Tibial artery (tissue), 4 donors: ENCODE measurements at regions not wholly inside any gene's neighbourhood (a gene's known extent, or its start where the extent isn't known, plus 50 kb on each side); places are given as distances from the start of the nearest gene placed in this dataset.

Source experiments
- DNase-seq, 2 donors: peaks; one replicate each; pipeline ENCODE4 v3.0.0-alpha.2; 2019
- H3K27ac ChIP-seq, 2 donors: fragments of 200-600 bp; sonication (generic) in 1 of 2; 1 replicate in 1 of 2; 2 replicates in 1 of 2; pipeline ENCODE4 v1.5.1; 2018 to 2019; ENCODE audit warnings: mild to moderate bottlenecking in 1 of 2
- H3K27me3 ChIP-seq, 2 donors: fragments of 200-600 bp; sonication (generic) in 1 of 2; one replicate each; pipeline versions ENCODE4 v1.5.1 to v1.6.0; 2016 to 2019
- H3K36me3 ChIP-seq, 3 donors: fragments of 200-600 bp; sonication (generic) in 2 of 3; one replicate each; pipeline ENCODE4 v1.5.1; 2016 to 2019; ENCODE audit warnings: mild to moderate bottlenecking in 2 of 3
- H3K4me1 ChIP-seq, 4 donors: fragments of 200-600 bp; sonication (generic) in 2 of 4; 1 replicate in 3 of 4; 2 replicates in 1 of 4; pipeline ENCODE4 v1.5.1; 2016 to 2019
- H3K4me3 ChIP-seq, 2 donors: fragments of 200-600 bp; sonication (generic) in 1 of 2; 1 replicate in 1 of 2; 2 replicates in 1 of 2; pipeline ENCODE4 v1.5.1; 2018 to 2019; ENCODE audit warnings: mild to moderate bottlenecking in 2 of 2
- H3K9me3 ChIP-seq, 3 donors: fragments of 200-600 bp; sonication (generic) in 1 of 3; one replicate each; pipeline ENCODE4 v1.5.1; 2016 to 2019
- intact Hi-C: fragments of 100-400 bp; cut with DNase I; formaldehyde crosslinking; loops from one replicate; pipeline ENCODE4 v1.15.0; 2023; ENCODE audit warnings: low total_unique reads
- TF ChIP-seq, protein P1 (sequence below), 2 experiments: fragments of 200-600 bp in 1 of 2; fragments of 450-650 bp in 1 of 2; IDR thresholded peaks; one replicate each; pipeline ENCODE4 v1.5.1; 2017 to 2019; ENCODE audit warnings: antibody characterized with exemption in 2 of 2, mild to moderate bottlenecking in 1 of 2, moderate library complexity in 1 of 2

DNA sequence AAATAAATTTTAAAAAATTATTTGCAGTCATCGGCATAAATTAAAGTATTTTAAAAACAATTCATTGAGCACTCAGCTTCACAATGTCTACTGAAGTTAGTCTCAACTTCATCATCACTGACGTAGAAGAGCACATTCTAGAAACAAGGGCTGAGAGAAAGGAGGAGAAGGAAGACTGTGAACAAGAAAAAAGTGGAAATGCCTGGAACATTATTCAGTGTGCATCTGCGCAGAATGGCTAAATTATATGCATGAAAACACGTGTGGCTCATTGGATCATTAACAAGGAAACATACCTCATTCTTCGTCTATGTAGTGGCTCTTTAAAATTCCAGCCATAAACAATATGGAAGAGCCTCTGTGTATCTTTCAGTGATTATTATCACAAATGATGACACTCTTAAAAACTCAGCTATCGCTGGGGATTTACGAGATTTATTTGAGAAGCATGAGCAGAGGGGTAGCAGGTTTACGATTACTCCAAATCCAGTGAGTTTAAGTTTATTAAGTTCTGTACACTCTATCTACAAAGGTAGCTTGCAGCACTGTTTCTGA, 404.2 kb upstream of the CDIN1 start:
- H3K27me3 ChIP-seq: no peaks in the 10 kb centered on the region
- H3K4me3 ChIP-seq: no peak overlapping the region
- no peak for DNase-seq
- H3K4me1 ChIP-seq: peaks cover 0 to 35% (median 10%) of the 10 kb centered on the region in 4 donors
- no peaks in the 10 kb centered on the region for H3K9me3 ChIP-seq
- TF ChIP-seq, protein P1, sequence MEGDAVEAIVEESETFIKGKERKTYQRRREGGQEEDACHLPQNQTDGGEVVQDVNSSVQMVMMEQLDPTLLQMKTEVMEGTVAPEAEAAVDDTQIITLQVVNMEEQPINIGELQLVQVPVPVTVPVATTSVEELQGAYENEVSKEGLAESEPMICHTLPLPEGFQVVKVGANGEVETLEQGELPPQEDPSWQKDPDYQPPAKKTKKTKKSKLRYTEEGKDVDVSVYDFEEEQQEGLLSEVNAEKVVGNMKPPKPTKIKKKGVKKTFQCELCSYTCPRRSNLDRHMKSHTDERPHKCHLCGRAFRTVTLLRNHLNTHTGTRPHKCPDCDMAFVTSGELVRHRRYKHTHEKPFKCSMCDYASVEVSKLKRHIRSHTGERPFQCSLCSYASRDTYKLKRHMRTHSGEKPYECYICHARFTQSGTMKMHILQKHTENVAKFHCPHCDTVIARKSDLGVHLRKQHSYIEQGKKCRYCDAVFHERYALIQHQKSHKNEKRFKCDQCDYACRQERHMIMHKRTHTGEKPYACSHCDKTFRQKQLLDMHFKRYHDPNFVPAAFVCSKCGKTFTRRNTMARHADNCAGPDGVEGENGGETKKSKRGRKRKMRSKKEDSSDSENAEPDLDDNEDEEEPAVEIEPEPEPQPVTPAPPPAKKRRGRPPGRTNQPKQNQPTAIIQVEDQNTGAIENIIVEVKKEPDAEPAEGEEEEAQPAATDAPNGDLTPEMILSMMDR (IDR thresholded peaks at IDR 0.05): no peak
- H3K27ac ChIP-seq: peak overlapping the region; percentile 43 to 51
- intact Hi-C loops: no loop called here
- H3K36me3 ChIP-seq: no peaks in the 10 kb centered on the region

DNA sequence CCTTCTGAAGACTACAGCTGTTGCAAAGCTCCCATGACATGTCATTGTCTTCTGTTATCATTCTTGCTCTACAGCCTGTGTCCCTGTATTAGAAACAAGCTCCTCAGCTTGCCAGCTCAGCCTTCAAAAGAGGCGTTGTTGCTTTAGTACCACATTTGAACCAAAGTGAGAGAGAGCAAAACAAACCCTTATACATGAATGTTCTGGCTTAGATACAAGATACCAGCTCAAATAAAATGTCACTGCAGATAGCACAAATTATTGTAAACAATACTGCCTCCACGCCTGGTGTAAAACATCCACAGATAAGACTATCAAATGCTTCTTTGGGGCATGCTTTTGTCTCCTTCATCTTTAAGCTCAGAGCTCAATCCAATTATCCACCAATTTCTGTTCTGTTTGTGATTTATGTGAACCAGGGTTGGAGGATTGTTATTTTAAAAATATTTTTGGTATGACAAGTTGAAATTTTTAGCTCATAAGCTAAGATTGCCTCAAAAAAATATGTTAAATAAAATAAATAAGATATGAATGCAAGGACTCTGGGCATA, 403.6 kb upstream of the CDIN1 start:
- no peak for DNase-seq
- intact Hi-C loops: no loop called here
- Histone ChIP-seq H3K27me3 (no peaks in the 10 kb centered on the region), H3K36me3 (no peaks in the 10 kb centered on the region), H3K27ac (peak overlapping the region; percentile 43 to 51), H3K4me1 (peaks cover 0 to 35% (median 10%) of the 10 kb centered on the region in 4 donors), H3K9me3 (no peaks in the 10 kb centered on the region), H3K4me3 (no peak overlapping the region)
- TF ChIP-seq, protein P1 (IDR thresholded peaks at IDR 0.05): no peak

- H3K27ac ChIP-seq: peak overlapping the region in 1 of 2 donors; percentile 51
- H3K9me3 ChIP-seq: no peaks in the 10 kb centered on the region
- H3K4me3 ChIP-seq: no peak overlapping the region
- H3K4me1 ChIP-seq: peaks cover 0 to 35% (median 10%) of the 10 kb centered on the region in 4 donors
- no peaks in the 10 kb centered on the region for H3K36me3 ChIP-seq
- intact Hi-C loops: no loop called here
- TF ChIP-seq, protein P1 (IDR thresholded peaks at IDR 0.05): no peak
- H3K27me3 ChIP-seq: no peaks in the 10 kb centered on the region
- no peak for DNase-seq
Measured at GRCh38 chr15:36177590-36178302, 401.7 kb upstream of the CDIN1 start.

DNA sequence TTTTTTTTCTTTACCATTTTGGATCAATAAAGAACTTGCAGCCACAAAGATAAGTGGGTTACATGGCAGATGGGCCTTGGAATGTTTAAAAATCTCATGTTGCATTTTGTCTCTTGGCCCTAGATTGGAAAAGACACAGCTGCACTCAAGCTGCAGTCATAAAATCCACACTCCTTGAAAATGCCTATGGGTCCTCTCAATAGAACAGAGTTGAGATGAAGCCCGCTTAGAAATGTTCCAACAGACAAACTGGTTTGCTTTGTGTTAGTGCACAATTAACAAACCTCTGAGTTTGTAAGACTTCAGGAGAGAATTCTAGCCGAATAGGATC, 401.2 kb upstream of the CDIN1 start:
- intact Hi-C loops: no loop called here
- DNase-seq: no peak
- H3K36me3 ChIP-seq: no peaks in the 10 kb centered on the region
- TF ChIP-seq, protein P1 (IDR thresholded peaks at IDR 0.05): no peak
- H3K9me3 ChIP-seq: no peaks in the 10 kb centered on the region
- peaks cover 0 to 35% (median 10%) of the 10 kb centered on the region in 4 donors for H3K4me1 ChIP-seq
- H3K27ac ChIP-seq: peak overlapping the region in 1 of 2 donors; percentile 51
- no peak overlapping the region for H3K4me3 ChIP-seq
- H3K27me3 ChIP-seq: no peaks in the 10 kb centered on the region

GRCh38 chr15:36183201-36183600, 396.2 kb upstream of the CDIN1 start:
- TF ChIP-seq, protein P1 (IDR thresholded peaks at IDR 0.05): no peak
- Histone ChIP-seq H3K27me3 (no peaks in the 10 kb centered on the region), H3K4me1 (peaks cover 0 to under 1% (median 0%) of the 10 kb centered on the region in 4 donors), H3K9me3 (no peaks in the 10 kb centered on the region), H3K4me3 (no peak overlapping the region), H3K27ac (no peak overlapping the region), H3K36me3 (no peaks in the 10 kb centered on the region)
- intact Hi-C loops: no loop called here
- no peak for DNase-seq
